ENCODE measurements at regions not wholly inside any gene's neighbourhood (a gene's known extent, or its start where the extent isn't known, plus 50 kb on each side); places are given as distances from the start of the nearest gene placed in this dataset.
"Not testable (repeated sequence)": the region's sequence is repeated elsewhere in the genome, so short reads cannot be mapped to it uniquely, and the experiment has no call there.

DNA sequence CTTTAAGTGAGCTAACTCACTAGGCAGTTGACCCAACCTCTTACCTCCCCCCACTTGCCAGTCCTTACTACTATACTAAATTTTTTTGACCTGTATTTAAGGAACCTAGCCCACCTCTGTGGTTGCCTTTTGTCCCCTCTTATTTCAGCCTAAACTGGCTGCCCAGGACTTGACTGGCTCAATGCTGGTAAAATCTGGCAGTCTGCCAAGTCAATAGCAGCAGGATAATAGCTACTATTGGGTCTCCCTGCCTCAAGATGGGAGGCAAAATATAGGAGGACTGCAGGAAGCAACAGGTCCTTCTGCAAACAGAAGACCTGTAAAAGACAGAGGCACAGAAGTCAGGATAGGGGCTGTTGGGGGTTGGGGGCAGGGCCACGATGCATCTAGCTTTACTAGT, 144.2 kb upstream of the POGK start:
- Histone ChIP-seq H3K36me3 (no peaks in the 10 kb centered on the region), H3K27ac (no peak overlapping the region), H3K9me3 (no peaks in the 10 kb centered on the region), H3K27me3 (replicated peaks in 1 of 7) (peaks cover 0 to 15% (median 0%) of the 10 kb centered on the region in 7 donors), H3K4me1 (no peaks in the 10 kb centered on the region), H3K4me3 (no peak overlapping the region)
- no peak for DNase-seq
- intact Hi-C loops (cut with DNase I; ENCODE audit: low total_unique reads): no loop called here
- TF ChIP-seq, protein P1, sequence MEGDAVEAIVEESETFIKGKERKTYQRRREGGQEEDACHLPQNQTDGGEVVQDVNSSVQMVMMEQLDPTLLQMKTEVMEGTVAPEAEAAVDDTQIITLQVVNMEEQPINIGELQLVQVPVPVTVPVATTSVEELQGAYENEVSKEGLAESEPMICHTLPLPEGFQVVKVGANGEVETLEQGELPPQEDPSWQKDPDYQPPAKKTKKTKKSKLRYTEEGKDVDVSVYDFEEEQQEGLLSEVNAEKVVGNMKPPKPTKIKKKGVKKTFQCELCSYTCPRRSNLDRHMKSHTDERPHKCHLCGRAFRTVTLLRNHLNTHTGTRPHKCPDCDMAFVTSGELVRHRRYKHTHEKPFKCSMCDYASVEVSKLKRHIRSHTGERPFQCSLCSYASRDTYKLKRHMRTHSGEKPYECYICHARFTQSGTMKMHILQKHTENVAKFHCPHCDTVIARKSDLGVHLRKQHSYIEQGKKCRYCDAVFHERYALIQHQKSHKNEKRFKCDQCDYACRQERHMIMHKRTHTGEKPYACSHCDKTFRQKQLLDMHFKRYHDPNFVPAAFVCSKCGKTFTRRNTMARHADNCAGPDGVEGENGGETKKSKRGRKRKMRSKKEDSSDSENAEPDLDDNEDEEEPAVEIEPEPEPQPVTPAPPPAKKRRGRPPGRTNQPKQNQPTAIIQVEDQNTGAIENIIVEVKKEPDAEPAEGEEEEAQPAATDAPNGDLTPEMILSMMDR (IDR thresholded peaks at IDR 0.05 in 8 of 11, conservative IDR thresholded peaks at IDR 0.05 in 3 of 11): no peak
- TF ChIP-seq POLR2A (IDR thresholded peaks at IDR 0.05): no peak
- TF ChIP-seq POLR2AphosphoS5 (IDR thresholded peaks at IDR 0.05): no peak
- WGBS, 5 donors: 67 to 84% (median 74%) methylated on average over 1 of the region's 1 CpG

DNA sequence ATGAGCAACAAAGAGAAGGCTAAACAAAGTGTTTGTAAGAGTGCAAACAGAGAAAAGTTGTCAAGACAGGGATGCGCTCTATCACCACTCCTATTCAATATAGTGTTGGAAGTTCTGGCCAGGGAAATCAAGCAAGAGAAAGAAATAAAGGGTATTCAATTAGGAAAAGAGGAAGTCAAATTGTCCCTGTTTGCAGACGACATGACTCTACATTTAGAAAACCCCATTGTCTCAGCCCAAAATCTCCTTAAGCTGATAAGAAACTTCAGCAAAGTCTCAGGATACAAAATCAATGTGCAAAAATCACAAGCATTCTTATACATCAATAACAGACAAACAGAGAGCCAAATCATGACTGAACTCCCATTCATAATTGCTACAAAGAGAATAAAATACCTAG, 143.4 kb upstream of the POGK start:
- H3K4me3 ChIP-seq; intact Hi-C loops (cut with DNase I; ENCODE audit: low total_unique reads); H3K36me3 ChIP-seq; H3K4me1 ChIP-seq; H3K9me3 ChIP-seq; H3K27ac ChIP-seq; DNase-seq: not testable (repeated sequence)
- peaks cover 0 to 15% (median 0%) of the 10 kb centered on the region in 7 donors for H3K27me3 ChIP-seq (replicated peaks in 1 of 7)
- WGBS, 5 donors: 58 to 67% (median 61%) methylated on average over 2 of the region's 2 CpGs

GRCh38 chr1:166698771-166699170, 140.5 kb upstream of the POGK start:
- TF ChIP-seq POLR2A (IDR thresholded peaks at IDR 0.05): no peak
- Histone ChIP-seq H3K27me3 (replicated peaks in 1 of 7) (peaks cover 0 to 23% (median 0%) of the 10 kb centered on the region in 7 donors), H3K27ac (no peak overlapping the region), H3K9me3 (no peaks in the 10 kb centered on the region), H3K4me1 (no peaks in the 10 kb centered on the region), H3K36me3 (no peaks in the 10 kb centered on the region), H3K4me3 (no peak overlapping the region)
- WGBS, 5 donors: 75 to 91% (median 84%) methylated on average over 4 of the region's 4 CpGs
- intact Hi-C loops (cut with DNase I; ENCODE audit: low total_unique reads): no loop called here
- DNase-seq: no peak

DNA sequence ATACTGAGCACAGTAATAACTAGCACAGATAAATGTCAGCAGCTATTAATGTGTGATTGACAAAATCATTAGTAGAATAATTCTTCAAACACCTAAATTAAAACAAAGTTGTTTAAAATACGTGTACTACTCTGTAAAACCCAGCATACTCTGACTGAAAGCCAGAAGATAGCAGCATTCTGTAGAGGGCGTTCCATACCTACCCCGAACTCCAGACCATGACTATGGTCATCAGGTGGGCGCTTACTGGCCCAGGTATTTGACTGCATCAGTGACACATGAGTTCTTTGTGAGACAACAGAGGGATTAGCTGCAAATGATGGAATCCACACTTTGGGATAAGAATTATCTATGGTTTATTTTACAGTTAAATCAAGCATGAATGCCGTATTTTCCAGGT, 139.7 kb upstream of the POGK start:
- H3K4me3 ChIP-seq: no peak overlapping the region
- TF ChIP-seq, protein P1 (IDR thresholded peaks at IDR 0.05 in 8 of 11, conservative IDR thresholded peaks at IDR 0.05 in 3 of 11): no peak
- no peak for TF ChIP-seq POLR2AphosphoS5 (IDR thresholded peaks at IDR 0.05)
- TF ChIP-seq POLR2A (IDR thresholded peaks at IDR 0.05): no peak
- no peaks in the 10 kb centered on the region for H3K9me3 ChIP-seq
- DNase-seq: no peak
- peaks cover 0 to 29% (median 0%) of the 10 kb centered on the region in 7 donors for H3K27me3 ChIP-seq (replicated peaks in 1 of 7)
- no peaks in the 10 kb centered on the region for H3K4me1 ChIP-seq
- no peak overlapping the region for H3K27ac ChIP-seq
- no peaks in the 10 kb centered on the region for H3K36me3 ChIP-seq
- WGBS, 5 donors: 41 to 73% (median 60%) methylated on average over 5 of the region's 5 CpGs
- intact Hi-C loops (cut with DNase I; ENCODE audit: low total_unique reads): no loop called here

- no peaks in the 10 kb centered on the region for H3K9me3 ChIP-seq
- TF ChIP-seq, protein P1 (IDR thresholded peaks at IDR 0.05 in 8 of 11, conservative IDR thresholded peaks at IDR 0.05 in 3 of 11): no peak
- no peak for TF ChIP-seq POLR2A (IDR thresholded peaks at IDR 0.05)
- TF ChIP-seq POLR2AphosphoS5 (IDR thresholded peaks at IDR 0.05): no peak
- H3K4me3 ChIP-seq: no peak overlapping the region
- H3K36me3 ChIP-seq: no peaks in the 10 kb centered on the region
- H3K4me1 ChIP-seq: no peaks in the 10 kb centered on the region
- WGBS, 5 donors: 56 to 87% (median 68%) methylated on average over 4 of the region's 4 CpGs
- DNase-seq: no peak
- H3K27ac ChIP-seq: no peak overlapping the region
- peaks cover 0 to 24% (median 0%) of the 10 kb centered on the region in 7 donors for H3K27me3 ChIP-seq (replicated peaks in 1 of 7)
- intact Hi-C loops (cut with DNase I; ENCODE audit: low total_unique reads): no loop called here
Observed at GRCh38 chr1:166700696-166701095, 138.6 kb upstream of the POGK start.
